ENCODE measurements at regions not wholly inside any gene's neighbourhood (a gene's known extent, or its start where the extent isn't known, plus 50 kb on each side); places are given as distances from the start of the nearest gene placed in this dataset.
"Not testable (repeated sequence)": the region's sequence is repeated elsewhere in the genome, so short reads cannot be mapped to it uniquely, and the experiment has no call there.

GRCh38 chr17:77290759-77291558, 150.2 kb downstream of the SEC14L1 start:
- DNase-seq (ENCODE audit: low spot score), result not testable (repeated sequence)

GRCh38 chr17:77291591-77292386, 151.0 kb downstream of the SEC14L1 start:
- DNase-seq (ENCODE audit: low spot score), result no peak

DNA sequence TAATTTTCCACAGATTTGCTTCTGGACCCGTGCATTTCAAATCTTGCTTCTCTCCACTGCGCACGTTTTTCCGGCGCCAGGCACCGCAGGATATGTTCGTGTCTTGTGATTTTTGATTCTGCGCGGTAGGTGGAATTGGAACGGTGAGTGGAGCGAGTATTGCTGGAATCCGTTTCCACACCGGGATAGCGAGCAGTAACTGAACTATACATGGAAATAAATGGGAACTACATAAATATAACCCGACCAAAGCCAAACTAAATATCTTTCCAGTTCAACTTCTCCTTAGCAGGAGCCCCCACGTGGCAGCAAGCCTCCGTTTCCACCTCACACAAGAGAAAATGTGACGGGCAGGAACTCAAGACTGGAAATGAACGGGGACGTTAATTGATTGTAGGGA, 154.0 kb downstream of the SEC14L1 start:
- no peak for DNase-seq (ENCODE audit: low spot score)

GRCh38 chr17:77295241-77295853, 154.6 kb downstream of the SEC14L1 start:
- no peak for DNase-seq (ENCODE audit: low spot score)

GRCh38 chr17:77296769-77297409, 156.1 kb downstream of the SEC14L1 start:
- no peak for DNase-seq (ENCODE audit: low spot score)

DNA sequence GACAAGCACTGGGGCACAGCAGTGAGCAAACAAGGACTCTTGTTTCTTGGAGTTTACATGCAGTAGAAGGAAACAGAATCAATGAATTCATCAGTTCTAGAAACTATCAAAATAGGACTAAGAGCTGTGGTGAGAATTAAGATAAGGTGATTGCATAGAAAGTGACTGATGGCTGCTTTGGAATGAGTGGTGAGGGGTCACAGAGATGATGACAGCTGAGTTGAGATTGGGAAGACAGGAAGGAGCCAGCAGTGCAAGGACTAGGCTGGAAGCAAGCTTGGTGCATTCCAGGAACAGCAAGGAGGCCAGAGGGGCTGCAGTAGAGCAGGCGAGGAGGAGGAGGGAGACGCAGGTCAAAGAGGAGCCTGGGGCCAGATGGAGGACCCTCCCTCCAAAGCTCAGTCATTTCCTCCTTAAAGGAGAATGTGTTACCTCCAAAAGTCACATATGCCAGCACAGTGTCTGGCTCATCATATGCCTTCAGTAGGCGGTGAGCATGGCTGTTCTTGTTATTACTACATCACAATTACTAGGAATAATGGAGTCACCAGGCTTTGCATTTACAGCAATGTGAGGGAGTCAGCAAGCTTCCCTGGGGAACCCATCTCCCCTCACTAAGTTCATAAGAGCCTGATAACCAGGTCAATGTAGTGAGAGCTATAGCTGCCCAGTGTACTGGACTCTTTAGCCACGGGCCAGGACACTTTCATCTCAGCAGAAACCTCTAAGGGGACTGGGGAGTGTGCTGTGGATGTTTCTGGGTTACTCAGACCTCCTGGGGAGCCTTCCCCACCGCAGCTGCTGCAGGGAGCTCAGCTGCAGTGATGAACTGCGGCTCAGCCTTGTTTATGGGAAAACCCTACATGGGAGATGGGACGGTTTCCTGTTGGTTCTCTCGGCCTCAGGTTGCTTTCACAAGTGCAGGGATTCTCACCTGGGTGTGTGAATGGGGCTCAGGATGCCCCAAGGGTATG, 157.2 kb downstream of the SEC14L1 start:
- DNase-seq (ENCODE audit: low spot score), result no peak

DNA sequence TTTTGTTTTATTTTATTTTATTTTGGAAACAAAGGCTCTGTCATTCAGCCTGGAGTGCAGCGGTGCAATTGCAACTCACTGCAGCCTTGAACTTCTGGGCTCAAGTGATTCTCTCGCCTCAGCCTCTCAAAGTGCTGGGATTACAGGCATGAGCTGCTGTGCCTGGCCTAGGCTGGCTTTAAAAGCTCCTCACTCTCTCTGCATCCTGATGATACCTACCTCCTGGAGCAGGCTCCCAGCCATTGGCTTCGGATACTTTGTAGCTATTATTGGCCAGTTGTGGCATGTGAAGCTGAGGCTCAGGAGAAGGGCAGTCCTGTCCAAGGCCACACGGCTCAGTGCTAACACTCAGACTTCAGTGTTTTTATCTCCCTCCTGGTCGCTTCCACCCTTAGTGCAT, 158.0 kb downstream of the SEC14L1 start:
- DNase-seq (ENCODE audit: low spot score), result no peak

- no peak for DNase-seq (ENCODE audit: low spot score)
Observed at GRCh38 chr17:77299256-77300015, 158.7 kb downstream of the SEC14L1 start.

- peak; percentile 60 for DNase-seq (ENCODE audit: low spot score)
Observed at GRCh38 chr17:77300016-77300686, 159.4 kb downstream of the SEC14L1 start.

GRCh38 chr17:77301694-77302266, 161.0 kb downstream of the SEC14L1 start:
- no peak for DNase-seq (ENCODE audit: low spot score)

- no peak for DNase-seq (ENCODE audit: low spot score)
Observed at GRCh38 chr17:77302682-77303081, 161.9 kb downstream of the SEC14L1 start.

DNA sequence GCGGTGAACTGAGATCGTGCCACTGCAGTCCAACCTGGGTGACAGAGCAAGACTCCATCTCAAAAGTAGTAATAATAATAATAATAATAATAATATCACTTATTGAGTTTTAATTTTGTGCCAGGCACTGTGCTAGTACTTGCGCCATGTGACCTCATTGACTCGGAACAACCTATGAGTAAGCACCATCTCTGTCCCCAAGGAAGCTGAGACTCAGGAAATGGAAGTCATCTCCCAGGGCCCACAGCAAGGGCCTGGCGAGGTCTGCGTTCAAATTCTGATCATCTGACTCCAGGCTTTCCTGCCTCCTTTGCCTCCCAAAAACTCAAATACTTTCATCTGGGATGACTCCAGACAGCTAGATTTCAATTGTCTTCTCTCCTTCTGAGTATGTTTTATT, 162.9 kb downstream of the SEC14L1 start:
- no peak for DNase-seq (ENCODE audit: low spot score)

GRCh38 chr17:77304051-77304745, 163.4 kb downstream of the SEC14L1 start:
- DNase-seq (ENCODE audit: low spot score), result no peak

DNA sequence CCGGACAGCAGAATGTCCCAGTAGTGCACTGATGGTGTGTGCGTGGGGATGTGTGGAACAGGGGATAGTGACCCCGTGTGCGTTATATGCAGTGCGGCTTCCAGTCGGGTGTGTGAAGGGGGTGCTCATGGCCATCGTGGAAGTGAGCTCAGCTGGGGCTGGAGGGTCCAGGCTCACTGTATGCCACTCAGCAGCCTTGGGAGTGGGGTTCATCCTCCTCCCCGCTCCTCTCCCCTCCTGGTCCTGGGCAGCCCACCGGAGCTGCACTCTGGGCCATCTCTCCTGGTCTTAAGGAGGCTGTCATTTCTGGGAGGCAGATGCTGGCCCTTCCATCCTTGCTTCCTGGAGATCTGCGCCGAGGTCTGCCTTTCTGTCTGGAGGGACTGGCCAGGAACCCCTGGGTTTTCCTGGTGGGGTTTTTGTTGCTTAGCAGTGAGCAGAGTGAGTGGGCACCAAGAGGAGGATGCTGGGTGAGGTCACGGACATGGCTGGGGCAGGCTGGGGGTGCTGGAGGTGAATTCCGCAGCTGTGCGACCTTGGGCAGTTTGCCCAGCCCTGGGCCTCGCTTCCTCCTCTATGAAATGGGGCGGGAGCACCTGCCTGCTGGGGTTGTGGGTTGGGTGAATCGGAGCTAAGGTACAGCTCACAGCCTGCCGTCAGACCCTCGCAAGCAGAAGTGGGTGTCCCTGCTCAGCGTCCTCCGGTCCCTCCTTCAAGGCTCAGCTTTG, 164.1 kb downstream of the SEC14L1 start:
- DNase-seq (ENCODE audit: low spot score), result no peak

- DNase-seq (ENCODE audit: low spot score), result no peak
Observed at GRCh38 chr17:77306048-77306789, 165.4 kb downstream of the SEC14L1 start.

DNA sequence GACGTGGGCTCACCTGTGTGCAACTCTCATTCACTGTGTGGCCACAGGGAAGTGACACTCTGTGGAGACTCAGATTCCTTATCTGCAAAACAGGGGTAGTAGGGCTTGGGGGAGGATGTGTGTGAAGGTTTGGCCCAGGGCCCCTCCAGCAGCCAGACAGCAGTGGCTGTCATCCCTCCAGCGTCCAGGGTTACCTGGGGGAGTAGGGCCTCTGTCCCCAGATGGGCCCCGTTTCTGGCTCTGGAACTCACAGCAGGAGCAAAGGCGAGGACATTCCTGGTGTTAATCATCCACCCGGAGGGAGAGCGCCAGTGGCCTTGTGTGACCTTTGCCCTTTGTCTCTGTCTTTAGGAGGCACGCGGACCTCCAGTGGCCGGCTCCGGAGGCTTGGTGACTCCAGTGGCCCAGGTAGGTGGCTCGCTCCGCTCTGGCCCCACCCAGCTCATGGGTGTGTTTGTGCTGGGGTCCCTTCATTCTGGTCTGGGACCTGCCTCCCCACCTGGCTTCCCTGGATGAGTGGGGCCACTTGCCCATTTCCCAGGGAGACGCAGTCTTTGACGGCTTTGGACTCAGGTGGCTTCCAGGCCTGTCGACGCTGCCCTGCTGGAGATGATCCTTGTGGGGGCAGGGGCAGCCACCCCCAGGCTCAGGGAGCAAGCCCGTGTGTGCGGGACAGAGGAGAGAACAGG, 166.2 kb downstream of the SEC14L1 start:
- peak; percentile 86 for DNase-seq (ENCODE audit: low spot score)

Measured in HuH-7 (cell line).